Endothelial cell (in vitro differentiated cells): ENCODE measurements at regions not wholly inside any gene's neighbourhood (a gene's known extent, or its start where the extent isn't known, plus 50 kb on each side); places are given as distances from the start of the nearest gene placed in this dataset.

Source experiments
- DNase-seq: peaks from one replicate; pipeline ENCODE4 v3.0.0; 2021; ENCODE audit warnings: low spot score
- H3K27ac Mint-ChIP-seq: one replicate; pipeline ENCODE4 v1.8.0; 2021; ENCODE audit warnings: mixed read lengths, inconsistent platforms; ENCODE audit not compliant: unreplicated experiment
- H3K27me3 Mint-ChIP-seq: one replicate; pipeline ENCODE4 v1.8.0; 2021; ENCODE audit warnings: mild to moderate bottlenecking, moderate library complexity, mixed read lengths, inconsistent platforms; ENCODE audit not compliant: unreplicated experiment
- H3K36me3 Mint-ChIP-seq: one replicate; pipeline ENCODE4 v1.8.0; 2021; ENCODE audit warnings: mild to moderate bottlenecking, low read depth, mixed read lengths, inconsistent platforms; ENCODE audit not compliant: unreplicated experiment
- H3K4me1 Mint-ChIP-seq: one replicate; pipeline ENCODE4 v1.8.0; 2021; ENCODE audit warnings: mild to moderate bottlenecking, mixed read lengths, inconsistent platforms; ENCODE audit not compliant: unreplicated experiment
- H3K4me3 Mint-ChIP-seq: one replicate; pipeline ENCODE4 v1.8.0; 2021; ENCODE audit warnings: mild to moderate bottlenecking, mixed read lengths, inconsistent platforms; ENCODE audit not compliant: unreplicated experiment
- H3K9me3 Mint-ChIP-seq: one replicate; pipeline ENCODE4 v1.8.0; 2021; ENCODE audit warnings: mixed read lengths, inconsistent platforms; ENCODE audit not compliant: unreplicated experiment
- CTCF ChIP-seq: fragments of 200-600 bp; sonication (generic); IDR thresholded peaks from one replicate; pipeline ENCODE4 v1.5.0; 2021; ENCODE audit warnings: antibody characterized with exemption; ENCODE audit not compliant: unreplicated experiment

GRCh38 chr9:86774116-86774515 lies 173.2 kb downstream of the GAS1 start:
- no peak overlapping the region for H3K4me3 Mint-ChIP-seq
- TF ChIP-seq CTCF: no peak
- no peak for DNase-seq
- H3K27ac Mint-ChIP-seq: no peak overlapping the region
- no peaks in the 10 kb centered on the region for H3K27me3 Mint-ChIP-seq
- H3K9me3 Mint-ChIP-seq: no peaks in the 10 kb centered on the region
- H3K36me3 Mint-ChIP-seq: no peaks in the 10 kb centered on the region
- no peaks in the 10 kb centered on the region for H3K4me1 Mint-ChIP-seq

GRCh38 chr9:86773422-86773945 lies 173.8 kb downstream of the GAS1 start:
- H3K4me3 Mint-ChIP-seq: no peak overlapping the region
- H3K36me3 Mint-ChIP-seq: no peaks in the 10 kb centered on the region
- no peak for TF ChIP-seq CTCF
- no peak overlapping the region for H3K27ac Mint-ChIP-seq
- no peaks in the 10 kb centered on the region for H3K27me3 Mint-ChIP-seq
- no peaks in the 10 kb centered on the region for H3K9me3 Mint-ChIP-seq
- no peaks in the 10 kb centered on the region for H3K4me1 Mint-ChIP-seq
- no peak for DNase-seq

- no peaks in the 10 kb centered on the region for H3K36me3 Mint-ChIP-seq
- H3K4me1 Mint-ChIP-seq: no peaks in the 10 kb centered on the region
- no peak for TF ChIP-seq CTCF
- H3K27me3 Mint-ChIP-seq: no peaks in the 10 kb centered on the region
- no peak for DNase-seq
- no peak overlapping the region for H3K27ac Mint-ChIP-seq
- no peak overlapping the region for H3K4me3 Mint-ChIP-seq
- no peaks in the 10 kb centered on the region for H3K9me3 Mint-ChIP-seq
Observed at GRCh38 chr9:86772635-86772993, 174.7 kb downstream of the GAS1 start.

- Mint-ChIP-seq H3K4me3 (no peak overlapping the region), H3K9me3 (no peaks in the 10 kb centered on the region), H3K27ac (no peak overlapping the region), H3K4me1 (no peaks in the 10 kb centered on the region), H3K36me3 (no peaks in the 10 kb centered on the region), H3K27me3 (no peaks in the 10 kb centered on the region)
- DNase-seq: no peak
- TF ChIP-seq CTCF: no peak
Observed at GRCh38 chr9:86771941-86772634, 175.2 kb downstream of the GAS1 start.

GRCh38 chr9:86771420-86771819 lies 175.9 kb downstream of the GAS1 start:
- DNase-seq: no peak
- H3K9me3 Mint-ChIP-seq: no peaks in the 10 kb centered on the region
- no peak for TF ChIP-seq CTCF
- no peak overlapping the region for H3K27ac Mint-ChIP-seq
- no peaks in the 10 kb centered on the region for H3K4me1 Mint-ChIP-seq
- no peaks in the 10 kb centered on the region for H3K27me3 Mint-ChIP-seq
- H3K4me3 Mint-ChIP-seq: no peak overlapping the region
- no peaks in the 10 kb centered on the region for H3K36me3 Mint-ChIP-seq
